Fibroblast of lung (primary cell): ENCODE measurements at regions not wholly inside any gene's neighbourhood (a gene's known extent, or its start where the extent isn't known, plus 50 kb on each side); places are given as distances from the start of the nearest gene placed in this dataset.

Experiments used
- EZH2 ChIP-seq: IDR thresholded peaks from 2 replicates; pipeline ENCODE4 v1.5.1; 2012; ENCODE audit warnings: low read length, control low read depth, mild to moderate bottlenecking; ENCODE audit errors: missing control alignments
- TF ChIP-seq, protein P1 (sequence below), 2 donors: IDR thresholded peaks in 1 of 2; conservative IDR thresholded peaks in 1 of 2; 1 replicate in 1 of 2; 2 replicates in 1 of 2; pipeline ENCODE4 v1.5.1; 2011 to 2012; ENCODE audit warnings: low read length in 2 of 2, control low read depth in 1 of 2, inconsistent platforms in 1 of 2, low read depth in 1 of 2, mild to moderate bottlenecking in 1 of 2

DNA sequence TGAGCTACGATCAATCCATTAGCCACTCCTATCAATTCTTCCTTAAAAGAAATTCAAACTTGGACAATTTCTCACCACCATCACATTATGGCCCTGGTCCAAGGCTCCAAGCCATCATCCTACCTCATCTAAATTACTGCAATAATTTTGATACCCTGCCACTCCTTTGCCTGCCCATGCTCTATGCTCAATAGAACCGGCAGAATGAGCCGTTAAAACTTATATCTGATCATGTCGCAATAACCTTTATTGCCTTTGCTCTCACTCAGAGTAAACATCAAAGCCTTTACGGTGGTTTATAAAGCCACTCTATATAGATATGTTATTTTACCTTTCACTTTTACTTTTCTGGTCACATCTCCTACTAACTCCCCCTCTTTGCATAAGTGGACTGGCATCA, 2392.1 kb upstream of the RAG2 start:
- TF ChIP-seq, protein P1, sequence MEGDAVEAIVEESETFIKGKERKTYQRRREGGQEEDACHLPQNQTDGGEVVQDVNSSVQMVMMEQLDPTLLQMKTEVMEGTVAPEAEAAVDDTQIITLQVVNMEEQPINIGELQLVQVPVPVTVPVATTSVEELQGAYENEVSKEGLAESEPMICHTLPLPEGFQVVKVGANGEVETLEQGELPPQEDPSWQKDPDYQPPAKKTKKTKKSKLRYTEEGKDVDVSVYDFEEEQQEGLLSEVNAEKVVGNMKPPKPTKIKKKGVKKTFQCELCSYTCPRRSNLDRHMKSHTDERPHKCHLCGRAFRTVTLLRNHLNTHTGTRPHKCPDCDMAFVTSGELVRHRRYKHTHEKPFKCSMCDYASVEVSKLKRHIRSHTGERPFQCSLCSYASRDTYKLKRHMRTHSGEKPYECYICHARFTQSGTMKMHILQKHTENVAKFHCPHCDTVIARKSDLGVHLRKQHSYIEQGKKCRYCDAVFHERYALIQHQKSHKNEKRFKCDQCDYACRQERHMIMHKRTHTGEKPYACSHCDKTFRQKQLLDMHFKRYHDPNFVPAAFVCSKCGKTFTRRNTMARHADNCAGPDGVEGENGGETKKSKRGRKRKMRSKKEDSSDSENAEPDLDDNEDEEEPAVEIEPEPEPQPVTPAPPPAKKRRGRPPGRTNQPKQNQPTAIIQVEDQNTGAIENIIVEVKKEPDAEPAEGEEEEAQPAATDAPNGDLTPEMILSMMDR (conservative IDR thresholded peaks at IDR 0.05 in 1 of 2, IDR thresholded peaks at IDR 0.05 in 1 of 2; ENCODE audit: low read depth in 1 of 2, low read length in 2 of 2) = no peak
- TF ChIP-seq EZH2 = no peak
